ENCODE measurements at regions not wholly inside any gene's neighbourhood (a gene's known extent, or its start where the extent isn't known, plus 50 kb on each side); places are given as distances from the start of the nearest gene placed in this dataset.

DNA sequence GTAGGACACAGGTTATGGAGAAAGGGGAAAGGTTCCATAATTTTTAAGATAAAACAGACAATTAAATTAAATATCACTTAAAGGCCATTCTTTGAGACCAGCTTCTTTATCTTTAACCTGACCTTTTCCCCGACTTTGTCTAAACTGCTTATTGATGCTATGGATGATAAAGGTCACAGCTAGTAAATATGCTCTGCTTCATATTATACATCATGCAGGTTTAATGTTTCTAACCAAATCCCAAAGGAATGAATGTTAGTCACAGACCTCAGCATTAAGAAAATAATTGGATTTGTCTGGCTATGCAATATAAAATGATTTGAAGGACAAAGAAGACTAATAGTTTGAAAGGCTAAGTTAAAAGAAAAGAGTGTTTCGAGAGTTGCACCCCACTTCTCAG, 147.6 kb downstream of the ST8SIA4 start:
- intact Hi-C loops (cut with DNase I): no loop called here
- DNase-seq (no peak), FAIRE-seq (no peak)
- TF ChIP-seq, protein P1, sequence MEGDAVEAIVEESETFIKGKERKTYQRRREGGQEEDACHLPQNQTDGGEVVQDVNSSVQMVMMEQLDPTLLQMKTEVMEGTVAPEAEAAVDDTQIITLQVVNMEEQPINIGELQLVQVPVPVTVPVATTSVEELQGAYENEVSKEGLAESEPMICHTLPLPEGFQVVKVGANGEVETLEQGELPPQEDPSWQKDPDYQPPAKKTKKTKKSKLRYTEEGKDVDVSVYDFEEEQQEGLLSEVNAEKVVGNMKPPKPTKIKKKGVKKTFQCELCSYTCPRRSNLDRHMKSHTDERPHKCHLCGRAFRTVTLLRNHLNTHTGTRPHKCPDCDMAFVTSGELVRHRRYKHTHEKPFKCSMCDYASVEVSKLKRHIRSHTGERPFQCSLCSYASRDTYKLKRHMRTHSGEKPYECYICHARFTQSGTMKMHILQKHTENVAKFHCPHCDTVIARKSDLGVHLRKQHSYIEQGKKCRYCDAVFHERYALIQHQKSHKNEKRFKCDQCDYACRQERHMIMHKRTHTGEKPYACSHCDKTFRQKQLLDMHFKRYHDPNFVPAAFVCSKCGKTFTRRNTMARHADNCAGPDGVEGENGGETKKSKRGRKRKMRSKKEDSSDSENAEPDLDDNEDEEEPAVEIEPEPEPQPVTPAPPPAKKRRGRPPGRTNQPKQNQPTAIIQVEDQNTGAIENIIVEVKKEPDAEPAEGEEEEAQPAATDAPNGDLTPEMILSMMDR (IDR thresholded peaks at IDR 0.05; ENCODE audit: borderline replicate concordance, extremely low read depth, insufficient read depth): no peak
- Histone ChIP-seq H3K4me1 (ENCODE audit: control insufficient read depth in 2 of 3, insufficient read depth in 2 of 3, low read depth in 1 of 3, low read length in 3 of 3) (no peaks in the 10 kb centered on the region), H3K9ac (ENCODE audit: low read length in 3 of 3) (no peak overlapping the region), H3K4me3 (ENCODE audit: low read length in 3 of 3) (no peak overlapping the region), H3K27ac (ENCODE audit: low read depth in 2 of 2, low read length in 2 of 2) (no peak overlapping the region), H3K9me3 (ENCODE audit: control insufficient read depth in 2 of 3, insufficient read depth in 1 of 3, low read length in 3 of 3) (no peaks in the 10 kb centered on the region), H3K27me3 (ENCODE audit: control insufficient read depth, insufficient read depth, low read length) (no peaks in the 10 kb centered on the region), H3K36me3 (ENCODE audit: control insufficient read depth in 2 of 3, insufficient read depth in 3 of 3, low read length in 3 of 3) (no peaks in the 10 kb centered on the region)

Data from kidney (tissue), 13 donors.